NOMO-1 treated with DMSO at 0.1 percent for 48 hours (cell line): ENCODE measurements at regions not wholly inside any gene's neighbourhood (a gene's known extent, or its start where the extent isn't known, plus 50 kb on each side); places are given as distances from the start of the nearest gene placed in this dataset.

Experiments
- DNase-seq: peaks from one replicate; lab custom pipeline; 2025; ENCODE audit not compliant: unreplicated experiment; lab: John Stamatoyannopoulos, UW

- DNase-seq, result no peak
Measured at GRCh38 chr2:122368576-122369243, 613.3 kb downstream of the TSN start.

GRCh38 chr2:122378521-122378920, 623.1 kb downstream of the TSN start:
- no peak for DNase-seq

GRCh38 chr2:122384768-122385333, 629.4 kb downstream of the TSN start:
- no peak for DNase-seq

GRCh38 chr2:122388208-122388607, 632.8 kb downstream of the TSN start:
- no peak for DNase-seq

GRCh38 chr2:122389694-122390093, 634.2 kb downstream of the TSN start:
- no peak for DNase-seq

DNA sequence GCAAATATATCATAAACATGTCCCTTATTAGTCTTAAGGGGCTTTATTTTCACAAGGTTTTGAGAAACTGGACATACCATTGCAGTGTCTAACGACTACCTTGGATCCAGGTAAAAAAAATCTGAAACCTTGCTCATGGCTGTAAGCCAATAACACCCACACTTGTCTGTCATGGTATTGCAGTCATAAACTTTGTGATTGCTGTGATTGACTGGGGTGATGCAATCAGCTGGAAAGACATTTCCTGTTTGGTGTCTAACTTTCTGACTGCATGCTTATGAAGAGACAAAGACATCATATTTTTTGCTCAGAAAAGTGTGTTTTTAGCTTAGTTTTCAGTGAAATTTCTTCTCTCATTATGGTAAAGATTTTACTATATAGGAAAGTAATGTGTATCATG, 635.0 kb downstream of the TSN start:
- DNase-seq, result no peak

GRCh38 chr2:122391726-122392125, 636.3 kb downstream of the TSN start:
- no peak for DNase-seq

GRCh38 chr2:122395687-122396086, 640.2 kb downstream of the TSN start:
- DNase-seq, result no peak

DNA sequence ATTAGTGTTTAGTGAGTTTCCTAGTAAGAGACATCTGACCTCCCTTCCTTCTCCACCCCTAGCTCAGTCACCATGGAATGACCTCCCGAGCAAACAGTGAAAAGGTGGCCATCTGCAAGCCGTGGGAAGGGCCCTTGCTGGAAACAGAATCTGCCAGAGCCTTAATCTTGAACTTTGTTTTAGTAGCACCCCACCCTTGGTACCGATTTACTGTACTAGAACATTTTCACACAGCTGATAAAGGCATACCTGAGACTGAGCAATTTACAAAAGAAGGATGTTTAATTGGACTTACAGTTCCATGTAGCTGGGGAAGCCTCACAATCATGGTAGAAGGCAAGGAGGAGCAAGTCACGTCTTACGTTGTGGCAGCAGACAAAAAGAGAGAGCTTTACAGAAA, 655.8 kb downstream of the TSN start:
- no peak for DNase-seq

GRCh38 chr2:122412360-122412759, 656.9 kb downstream of the TSN start:
- no peak for DNase-seq

DNA sequence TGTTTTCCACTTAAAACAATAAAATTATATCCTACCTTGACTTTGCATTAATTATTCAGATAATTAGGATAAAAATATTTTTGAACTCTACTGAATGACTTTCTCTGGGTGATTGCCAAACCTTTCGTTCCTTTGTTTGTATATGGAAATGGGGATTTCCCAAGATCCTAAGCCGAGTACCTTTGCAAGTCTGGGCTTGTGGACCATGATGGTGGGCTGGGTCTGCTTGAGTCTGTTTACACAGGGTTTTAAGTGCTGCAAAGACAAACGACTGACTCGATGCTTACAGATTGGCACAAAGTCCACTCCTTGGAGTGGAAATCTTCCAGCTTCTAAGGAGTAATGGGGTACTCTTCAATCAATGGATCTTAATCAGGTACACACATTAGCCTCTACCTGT, 659.5 kb downstream of the TSN start:
- DNase-seq, result no peak

DNA sequence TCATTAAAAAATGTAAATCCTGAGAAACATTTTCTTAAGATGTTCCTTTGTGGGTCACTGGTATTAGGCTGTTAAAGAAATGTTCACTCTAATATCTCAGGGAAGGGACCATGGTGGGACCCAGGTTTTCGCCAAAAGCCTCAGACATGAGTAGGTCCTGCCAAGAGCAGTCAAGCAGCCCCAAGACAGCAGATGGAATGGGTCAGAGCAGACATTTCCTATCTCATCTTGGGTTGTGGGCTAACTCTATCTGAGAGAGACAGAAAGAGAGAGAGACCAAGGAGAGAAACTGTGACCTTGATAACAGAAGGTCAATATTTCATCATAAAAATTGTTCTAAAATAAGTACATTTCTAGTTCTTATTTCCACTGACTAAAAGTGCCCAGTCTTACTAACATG, 661.7 kb downstream of the TSN start:
- no peak for DNase-seq

DNA sequence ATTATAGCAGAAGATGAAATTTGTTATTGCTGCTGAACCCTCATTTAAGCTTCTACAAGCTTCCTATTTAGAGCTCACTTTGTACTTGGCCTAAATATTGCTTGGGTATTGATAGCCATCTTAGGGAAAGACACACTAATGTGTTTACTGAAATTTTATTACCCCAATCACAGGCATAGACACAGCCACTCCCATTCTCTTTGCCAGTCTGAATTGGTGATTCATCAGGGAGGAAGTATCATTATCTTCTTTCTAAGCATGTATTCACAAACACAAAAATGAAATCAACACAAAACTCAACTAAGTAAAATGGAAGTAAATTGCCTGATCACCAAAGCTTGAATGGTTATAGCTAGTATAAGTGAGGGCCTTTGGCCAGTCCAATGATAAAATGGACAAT, 666.3 kb downstream of the TSN start:
- DNase-seq, result no peak

DNA sequence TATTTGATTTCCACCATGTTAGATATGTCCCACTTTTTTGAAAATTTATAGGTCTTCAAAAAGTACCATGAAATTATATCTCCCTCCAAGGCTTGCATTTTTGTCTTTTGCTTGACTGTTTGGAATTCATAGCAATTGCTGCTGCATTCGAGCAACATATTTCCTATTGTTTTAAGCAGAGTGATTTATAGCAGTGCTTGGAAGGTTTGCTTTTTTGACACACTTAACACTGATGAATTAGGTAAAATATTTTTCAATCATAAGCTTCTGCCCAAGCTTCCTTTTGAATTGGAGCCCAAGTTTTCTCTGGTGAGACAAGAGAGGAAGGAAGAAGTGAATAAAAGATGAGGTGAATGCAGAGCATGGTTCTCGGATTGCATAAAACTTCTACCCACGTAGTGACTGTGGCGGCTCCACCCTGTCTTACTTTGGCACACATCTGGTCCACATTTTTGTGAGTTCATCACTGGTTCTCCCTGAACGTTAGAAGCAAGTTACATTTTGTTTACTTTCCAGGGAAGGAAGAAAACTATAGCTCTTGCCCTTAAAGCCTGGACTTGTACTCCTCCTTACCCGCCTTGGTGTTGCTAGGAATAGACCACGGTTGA, 667.0 kb downstream of the TSN start:
- DNase-seq, result no peak

GRCh38 chr2:122423934-122424333, 668.5 kb downstream of the TSN start:
- no peak for DNase-seq

GRCh38 chr2:122433123-122433754, 677.8 kb downstream of the TSN start:
- no peak for DNase-seq

DNA sequence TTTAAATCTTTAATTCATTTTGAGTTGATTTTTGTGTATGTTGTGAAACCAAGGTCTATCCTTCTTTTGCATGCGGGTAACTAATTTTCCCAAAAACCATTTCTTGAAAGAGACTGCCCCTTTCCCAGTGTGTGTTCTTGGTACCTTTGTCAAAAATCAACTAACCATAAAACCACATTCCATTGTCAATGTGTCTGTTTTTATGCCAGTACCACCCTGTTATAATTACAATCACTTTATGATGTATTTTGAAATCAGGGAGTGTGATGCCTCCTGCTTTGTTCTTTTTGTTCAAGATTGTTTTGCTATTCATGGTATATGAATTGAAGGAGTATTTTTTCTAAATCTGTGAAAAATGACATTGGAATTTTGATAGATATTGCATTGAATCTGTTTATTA, 689.6 kb downstream of the TSN start:
- no peak for DNase-seq

- no peak for DNase-seq
Measured at GRCh38 chr2:122446761-122447160, 691.3 kb downstream of the TSN start.

DNA sequence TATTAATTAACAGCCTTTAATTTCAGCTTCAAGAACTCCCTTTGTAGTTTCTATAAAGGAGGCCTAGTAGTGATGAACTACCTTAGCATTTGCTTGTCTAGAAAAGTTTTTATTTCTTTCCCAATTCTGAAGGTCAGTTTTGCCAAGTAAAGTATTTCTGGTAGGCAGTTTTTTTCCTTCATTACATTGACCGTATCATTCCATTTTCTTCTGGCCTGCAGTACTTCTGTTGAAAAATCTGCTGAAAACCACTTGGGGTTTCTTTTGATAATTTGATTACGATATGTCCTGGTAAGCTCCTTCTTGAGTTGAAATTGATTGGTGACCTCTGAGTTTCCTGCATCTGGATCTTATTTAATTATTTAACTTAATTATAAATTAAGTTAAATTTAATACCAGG, 691.8 kb downstream of the TSN start:
- no peak for DNase-seq

- peak; percentile 35 for DNase-seq
Measured at GRCh38 chr2:122451040-122451439, 695.6 kb downstream of the TSN start.

DNA sequence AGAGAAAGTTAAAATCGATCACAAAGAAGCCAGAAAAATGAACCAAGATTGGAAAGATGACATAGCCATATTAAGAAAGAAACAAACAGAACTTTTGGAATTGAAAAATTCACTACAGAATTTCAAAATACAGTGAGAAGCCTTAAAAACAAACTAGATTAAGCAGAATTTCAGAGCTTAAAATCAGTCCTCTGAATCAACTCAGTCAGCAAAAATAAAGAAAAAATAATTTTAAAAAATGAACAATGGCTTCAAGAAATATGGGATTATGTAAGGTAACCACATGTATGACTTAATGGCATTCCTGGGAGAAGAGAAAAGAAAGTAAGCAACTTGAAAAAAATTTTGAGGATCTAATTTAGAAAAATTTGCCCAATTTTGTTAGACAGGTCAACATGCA, 696.2 kb downstream of the TSN start:
- no peak for DNase-seq

DNA sequence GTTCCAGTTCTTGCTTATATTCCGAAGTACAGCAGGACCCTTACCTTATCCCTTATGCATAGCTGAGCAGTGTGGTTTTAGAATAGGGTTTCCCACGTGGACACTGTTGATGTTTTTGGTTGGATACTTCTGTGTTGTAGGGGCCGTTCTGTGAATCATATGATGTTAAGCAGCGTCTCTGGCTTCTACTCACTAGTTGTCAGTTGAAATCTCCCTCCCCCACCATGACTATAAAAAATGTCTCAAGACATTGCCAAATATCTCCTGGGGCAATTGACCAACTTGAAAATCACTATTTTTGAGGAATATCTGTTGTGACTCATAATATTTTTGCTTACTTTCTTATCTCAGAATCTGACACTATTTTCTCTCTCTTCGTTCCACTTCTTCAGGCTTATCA, 713.7 kb downstream of the TSN start:
- DNase-seq, result peak; percentile 62
